ENCODE measurements at regions not wholly inside any gene's neighbourhood (a gene's known extent, or its start where the extent isn't known, plus 50 kb on each side); places are given as distances from the start of the nearest gene placed in this dataset.

- CTCF ChIA-PET: interaction anchor here (1.8 kb wide), 1 partner anchor 427 kb away, joined by 5 read pairs; no protein-coding TSS in a partner anchor
- Histone ChIP-seq H3K4me2 (ENCODE audit: low read depth, low read length) (no peak overlapping the region), H4K20me1 (ENCODE audit: insufficient read depth, low read length) (no peaks in the 10 kb centered on the region), H3K18ac (ENCODE audit: low read depth, low read length) (no peak overlapping the region), H3K14ac (replicated peaks; ENCODE audit: low read depth, low read length) (no peak overlapping the region), H3K9ac (ENCODE audit: low read depth, low read length) (no peak overlapping the region), H2BK20ac (ENCODE audit: low read depth, low read length) (no peak overlapping the region), H2BK120ac (ENCODE audit: low read depth, low read length) (no peak overlapping the region), H3K79me1 (ENCODE audit: low read depth in 1 of 2, low read length in 2 of 2) (no peaks in the 10 kb centered on the region), H3K9me3 (ENCODE audit: control insufficient read depth, insufficient read depth, low read length) (no peaks in the 10 kb centered on the region), H3K9me1 (ENCODE audit: insufficient read depth, low read length) (no peaks in the 10 kb centered on the region), H2BK15ac (ENCODE audit: low read depth, low read length) (no peak overlapping the region), H2AFZ (replicated peaks; ENCODE audit: low read length, poor library complexity) (no peak overlapping the region), H2BK5ac (ENCODE audit: low read depth, low read length, poor library complexity, severe bottlenecking) (no peak overlapping the region), H4K5ac (ENCODE audit: low read depth, low read length) (no peak overlapping the region), H4K8ac (ENCODE audit: low read depth in 2 of 2, low read length in 2 of 2) (no peak overlapping the region), H3K56ac (ENCODE audit: extremely low read depth, insufficient read depth, low read length) (no peak overlapping the region), H3K23ac (ENCODE audit: low read depth, low read length) (no peak overlapping the region), H3K4me1 (ENCODE audit: control insufficient read depth, insufficient read depth, low read length) (no peaks in the 10 kb centered on the region), H2AK9ac (replicated peaks; ENCODE audit: low read depth, low read length, poor library complexity) (no peak overlapping the region), H3K4ac (ENCODE audit: low read depth, low read length) (no peak overlapping the region), H3K36me3 (ENCODE audit: control insufficient read depth, insufficient read depth, low read length) (no peaks in the 10 kb centered on the region), H3K27me3 (ENCODE audit: control insufficient read depth, insufficient read depth, low read length) (no peaks in the 10 kb centered on the region), H4K91ac (ENCODE audit: insufficient read depth, low read depth, low read length) (no peak overlapping the region), H3K4me3 (ENCODE audit: insufficient read depth, low read depth, low read length) (no peak overlapping the region), H2AK5ac (ENCODE audit: low read depth, low read length) (no peak overlapping the region), H3K27ac (ENCODE audit: insufficient read depth, low read length) (no peak overlapping the region)
- ATAC-seq (ENCODE audit: low read depth): no peak
- in situ Hi-C loops (cut with MboI; ENCODE audit: low sequenced_read_pairs) (loop anchor here (25.0 kb wide), 1 partner anchor 422 kb away; no protein-coding TSS in a partner anchor), dilution Hi-C loops (cut with HindIII; ENCODE audit: low sequenced_read_pairs, unreplicated experiment) (no loop called here), intact Hi-C loops (cut with micrococcal nuclease) (no loop called here)
- TF ChIP-seq RAD21 (IDR thresholded peaks at IDR 0.05; ENCODE audit: low read length) (no peak), CEBPB (IDR thresholded peaks at IDR 0.05; ENCODE audit: low read depth, low read length) (no peak), CTCF (conservative IDR thresholded peaks at IDR 0.05; ENCODE audit: low read depth, low read length) (no peak), CHD1 (IDR thresholded peaks at IDR 0.05; ENCODE audit: low read depth, low read length) (no peak), MAZ (IDR thresholded peaks at IDR 0.05; ENCODE audit: borderline replicate concordance, low read depth, low read length) (no peak), USF2 (IDR thresholded peaks at IDR 0.05; ENCODE audit: low read depth, low read length) (no peak), RFX5 (IDR thresholded peaks at IDR 0.05; ENCODE audit: low read depth, low read length) (no peak)
- no peak for DNase-seq
- BruUV-seq (replicated peaks): no TSS peak
- POLR2A ChIA-PET (ENCODE audit: unreplicated experiment): no interaction called here
- WGBS, 2 experiments (ENCODE audit: extremely low coverage in 2 of 2, insufficient read length in 1 of 2): 0% methylated on average over 2 of the region's 6 CpGs; no CpG with 5 or more reads in 1 of the 2 experiments
These were observed 241.3 kb downstream of the GRIN2B start for GRCh38 chr12:13740149-13740545.

Data from IMR-90 (cell line).